ENCODE measurements at regions not wholly inside any gene's neighbourhood (a gene's known extent, or its start where the extent isn't known, plus 50 kb on each side); places are given as distances from the start of the nearest gene placed in this dataset.

- H2AFZ ChIP-seq (ENCODE audit: low read length): no peak overlapping the region
- H3K4me1 ChIP-seq (ENCODE audit: insufficient read depth, low read length, severe bottlenecking): no peaks in the 10 kb centered on the region
- no peaks in the 10 kb centered on the region for H3K27me3 ChIP-seq (ENCODE audit: insufficient read depth, low read length)
These were observed 172.5 kb upstream of the SLITRK5 start for GRCh38 chr13:87498681-87499080.

GRCh38 chr13:87524775-87525174 lies 146.4 kb upstream of the SLITRK5 start:
- H3K36me3 ChIP-seq (ENCODE audit: insufficient read depth, low read length): no peaks in the 10 kb centered on the region
- H3K4me2 ChIP-seq (ENCODE audit: low read length): no peak overlapping the region
- H3K9ac ChIP-seq (ENCODE audit: low read length): no peak overlapping the region
- no peaks in the 10 kb centered on the region for H3K9me3 ChIP-seq (ENCODE audit: low read length)
- H2AFZ ChIP-seq (ENCODE audit: low read length): no peak overlapping the region
- H3K79me2 ChIP-seq (ENCODE audit: insufficient read depth, low read length): no peaks in the 10 kb centered on the region
- no peaks in the 10 kb centered on the region for H3F3A ChIP-seq (ENCODE audit: insufficient read depth, low read length)
- H3K27ac ChIP-seq (ENCODE audit: low read depth, low read length, poor library complexity, severe bottlenecking): no peak overlapping the region
- no peaks in the 10 kb centered on the region for H3K4me1 ChIP-seq (ENCODE audit: insufficient read depth, low read length, severe bottlenecking)
- no peaks in the 10 kb centered on the region for H3K27me3 ChIP-seq (ENCODE audit: insufficient read depth, low read length)
- H3K4me3 ChIP-seq (ENCODE audit: low read depth, low read length, poor library complexity, severe bottlenecking): no peak overlapping the region
- H3K9me2 ChIP-seq (ENCODE audit: low read depth, low read length): 0 out of 2 replicates have a peak, but pooled peaks cover 3% of the 10 kb centered on the region
- H4K20me1 ChIP-seq (ENCODE audit: insufficient read depth, low read length): no peaks in the 10 kb centered on the region
- TF ChIP-seq CTCF (IDR thresholded peaks at IDR 0.05; ENCODE audit: low read length) (no peak), EZH2 (IDR thresholded peaks at IDR 0.05; ENCODE audit: borderline replicate concordance, low read length) (no peak)

More at GRCh38 chr13:87498681-87499080, 172.5 kb upstream of the SLITRK5 start:
- Histone ChIP-seq H3K36me3 (ENCODE audit: insufficient read depth, low read length) (no peaks in the 10 kb centered on the region), H3K4me3 (ENCODE audit: low read depth, low read length, poor library complexity, severe bottlenecking) (no peak overlapping the region), H3K9me3 (ENCODE audit: low read length) (no peaks in the 10 kb centered on the region), H3K79me2 (ENCODE audit: insufficient read depth, low read length) (no peaks in the 10 kb centered on the region), H3F3A (ENCODE audit: insufficient read depth, low read length) (no peaks in the 10 kb centered on the region), H3K9me2 (ENCODE audit: low read depth, low read length) (no peaks in the 10 kb centered on the region), H4K20me1 (ENCODE audit: insufficient read depth, low read length) (no peaks in the 10 kb centered on the region), H3K9ac (ENCODE audit: low read length) (no peak overlapping the region), H3K27ac (ENCODE audit: low read depth, low read length, poor library complexity, severe bottlenecking) (no peak overlapping the region), H3K4me2 (ENCODE audit: low read length) (no peak overlapping the region)
- TF ChIP-seq EZH2 (IDR thresholded peaks at IDR 0.05; ENCODE audit: borderline replicate concordance, low read length) (no peak), CTCF (IDR thresholded peaks at IDR 0.05; ENCODE audit: low read length) (no peak)

DNA sequence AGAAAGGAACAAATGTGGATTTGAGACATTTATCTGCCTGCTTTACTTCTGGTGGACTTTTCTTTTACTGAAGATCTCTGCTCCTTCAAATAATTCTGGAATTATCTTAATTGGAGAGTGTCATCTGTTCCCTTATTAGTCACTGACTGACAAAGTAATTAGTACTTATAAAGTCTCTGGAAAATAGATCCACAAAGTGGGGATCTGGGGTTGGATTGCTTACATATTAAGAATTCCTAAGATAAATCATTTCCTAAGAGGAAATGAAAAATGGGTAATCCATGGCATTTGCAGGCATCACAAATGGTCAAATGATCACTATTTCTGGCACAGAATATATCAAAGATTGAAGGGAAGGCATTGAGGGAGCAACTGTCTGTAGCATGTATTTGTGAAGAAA lies 137.4 kb upstream of the SLITRK5 start:
- Histone ChIP-seq H3K4me1 (ENCODE audit: insufficient read depth, low read length, severe bottlenecking) (no peaks in the 10 kb centered on the region), H3K27me3 (ENCODE audit: insufficient read depth, low read length) (no peaks in the 10 kb centered on the region), H3K4me3 (ENCODE audit: low read depth, low read length, poor library complexity, severe bottlenecking) (no peak overlapping the region), H3K9me3 (ENCODE audit: low read length) (no peaks in the 10 kb centered on the region), H2AFZ (ENCODE audit: low read length) (no peak overlapping the region), H3K9me2 (ENCODE audit: low read depth, low read length) (no peaks in the 10 kb centered on the region), H3K79me2 (ENCODE audit: insufficient read depth, low read length) (no peaks in the 10 kb centered on the region), H3F3A (ENCODE audit: insufficient read depth, low read length) (no peaks in the 10 kb centered on the region), H4K20me1 (ENCODE audit: insufficient read depth, low read length) (no peaks in the 10 kb centered on the region), H3K27ac (ENCODE audit: low read depth, low read length, poor library complexity, severe bottlenecking) (no peak overlapping the region), H3K9ac (ENCODE audit: low read length) (no peak overlapping the region), H3K4me2 (ENCODE audit: low read length) (no peak overlapping the region), H3K36me3 (ENCODE audit: insufficient read depth, low read length) (no peaks in the 10 kb centered on the region)
- TF ChIP-seq EZH2 (IDR thresholded peaks at IDR 0.05; ENCODE audit: borderline replicate concordance, low read length) (no peak), CTCF (IDR thresholded peaks at IDR 0.05; ENCODE audit: low read length) (no peak)

All from OCI-LY1 (cell line).